ENCODE measurements at regions not wholly inside any gene's neighbourhood (a gene's known extent, or its start where the extent isn't known, plus 50 kb on each side); places are given as distances from the start of the nearest gene placed in this dataset.
A peak's percentile ranks its signal among the peaks of the same experiment; 100 is the strongest.

- no peak for DNase-seq (ENCODE audit: low spot score)
Observed at GRCh38 chr10:83165265-83165664, 974.0 kb upstream of the GHITM start.

DNA sequence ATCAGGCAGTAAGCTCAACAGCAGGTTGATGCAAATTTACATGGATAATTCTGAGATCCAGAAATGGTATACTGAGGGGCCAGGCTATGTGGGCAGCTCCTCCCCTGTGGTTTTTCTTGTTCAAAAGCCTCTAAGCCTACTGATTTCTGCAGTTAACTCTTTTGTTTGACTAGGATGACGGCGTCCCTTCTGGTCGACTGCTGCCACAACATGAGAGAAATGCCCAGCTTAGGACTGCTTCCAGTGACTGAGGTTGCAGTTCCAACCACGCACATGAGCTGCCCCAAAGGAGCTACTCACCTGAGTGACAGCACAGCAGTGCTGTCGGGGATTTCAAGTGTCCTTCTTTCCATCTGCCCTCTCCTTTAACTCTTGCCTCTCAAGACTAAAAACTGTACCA is 973.0 kb upstream of the GHITM start:
- DNase-seq (ENCODE audit: low spot score): peak; percentile 38

DNA sequence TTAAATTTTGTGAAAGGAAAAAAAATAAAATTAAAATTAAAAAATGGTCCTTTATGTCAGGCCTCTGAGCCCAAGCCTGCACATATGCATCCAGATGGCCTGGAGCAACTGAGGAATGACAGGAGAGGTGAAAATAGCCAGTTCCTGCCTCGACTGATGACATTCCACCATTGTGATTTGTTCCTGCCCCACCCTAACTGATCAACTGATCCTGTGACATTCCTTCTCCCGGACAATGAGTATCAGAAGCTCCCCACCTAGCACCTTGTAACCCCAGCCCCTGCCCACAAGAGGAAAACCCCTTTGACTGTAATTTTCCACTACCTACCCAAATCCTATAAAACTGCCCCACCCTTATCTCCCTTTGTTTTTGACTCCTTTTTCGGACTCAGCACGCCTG is 972.2 kb upstream of the GHITM start:
- DNase-seq (ENCODE audit: low spot score): no peak

- no peak for DNase-seq (ENCODE audit: low spot score)
Observed at GRCh38 chr10:83176901-83177300, 962.4 kb upstream of the GHITM start.

DNA sequence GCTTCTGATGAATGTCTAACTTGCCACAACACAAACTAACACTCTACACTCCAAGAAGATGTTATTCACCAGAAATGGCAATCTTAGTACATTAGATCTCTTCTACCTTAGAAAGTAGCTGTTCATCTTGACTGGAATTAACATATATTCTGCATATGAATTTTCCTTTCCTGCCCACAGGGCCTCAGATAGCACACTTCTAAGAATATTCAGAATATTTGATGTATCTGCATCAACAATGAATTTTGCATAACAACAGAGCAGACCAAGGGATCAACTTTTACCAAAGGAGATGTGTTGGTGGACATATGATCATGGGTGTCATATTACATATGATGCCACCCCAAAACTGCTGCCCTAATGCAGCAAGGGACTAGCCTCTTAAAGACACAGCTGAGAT is 960.8 kb upstream of the GHITM start:
- DNase-seq (ENCODE audit: low spot score): no peak

DNA sequence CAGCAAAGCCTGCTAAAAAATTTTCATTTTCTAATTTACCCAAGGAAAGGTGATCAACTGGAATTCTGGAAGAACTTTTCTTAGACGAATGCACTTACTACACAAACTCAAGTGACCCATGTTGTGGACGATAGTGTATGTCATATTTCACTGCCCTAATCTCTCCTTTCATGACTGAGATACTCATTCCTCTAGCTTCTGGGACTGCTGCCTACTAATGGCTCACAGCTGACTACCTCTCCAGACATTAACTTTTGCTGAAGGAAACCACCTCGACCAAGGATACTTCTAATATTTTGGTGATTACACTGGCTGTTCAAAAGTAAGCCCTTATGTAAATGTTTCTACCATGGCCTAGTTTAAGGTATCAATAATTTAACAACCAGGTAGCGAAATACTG is 959.9 kb upstream of the GHITM start:
- no peak for DNase-seq (ENCODE audit: low spot score)

DNA sequence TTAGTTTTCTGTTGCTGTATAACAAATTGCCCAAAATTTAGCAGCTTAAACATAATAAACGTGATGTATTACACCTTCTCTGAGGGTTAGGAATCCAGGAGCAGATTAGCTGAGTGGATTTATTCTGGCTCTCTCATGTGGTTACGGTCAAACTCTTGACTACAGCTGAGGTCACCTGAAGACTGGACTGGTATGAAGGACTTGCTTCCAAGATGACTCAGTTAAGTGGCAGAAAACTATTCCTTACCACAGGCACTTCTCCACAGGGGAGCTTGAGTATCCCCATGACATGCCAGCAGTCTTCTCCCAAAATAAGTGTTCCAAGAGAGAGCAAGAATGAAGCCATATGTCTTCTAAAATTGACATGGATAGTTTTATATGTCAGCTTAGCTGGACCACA is 957.2 kb upstream of the GHITM start:
- no peak for DNase-seq (ENCODE audit: low spot score)

DNA sequence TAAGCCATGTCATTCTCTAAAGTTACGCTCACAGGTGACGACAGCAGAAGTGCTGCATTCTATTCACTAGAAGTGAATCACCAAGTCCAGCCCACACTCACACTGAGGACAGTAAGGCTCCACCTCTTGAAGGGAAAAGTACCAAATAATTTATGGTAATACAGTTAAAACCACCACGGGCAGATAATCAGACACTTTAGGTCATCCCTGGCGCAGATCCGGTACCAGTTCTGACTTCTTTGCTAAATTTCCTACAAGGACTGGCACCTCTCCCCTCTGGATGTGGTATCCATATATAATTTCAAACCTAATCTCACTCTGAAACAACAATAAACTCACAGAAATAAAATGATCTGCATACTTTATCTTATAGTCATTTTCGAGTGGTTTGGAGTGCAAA is 954.7 kb upstream of the GHITM start:
- no peak for DNase-seq (ENCODE audit: low spot score)

DNA sequence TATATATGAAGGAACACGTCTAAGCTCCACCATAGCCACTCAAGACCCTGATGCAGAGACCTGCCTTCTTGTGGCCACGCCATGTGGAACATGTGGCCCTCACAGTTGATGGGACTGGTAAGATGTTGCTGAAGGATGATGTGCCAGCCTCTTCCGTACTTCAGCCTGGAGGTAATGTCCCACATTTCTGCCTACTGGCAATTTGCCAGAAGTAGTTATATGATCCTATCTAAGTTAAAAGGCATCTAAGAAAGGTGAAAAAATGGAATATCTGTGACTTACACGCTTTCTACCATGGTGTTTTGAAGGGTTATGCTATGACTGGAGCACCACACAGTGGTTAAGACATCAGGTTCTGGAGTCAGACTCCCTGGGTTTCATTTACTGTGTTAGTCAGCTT is 948.7 kb upstream of the GHITM start:
- DNase-seq (ENCODE audit: low spot score): no peak

GRCh38 chr10:83193026-83193425 is 946.3 kb upstream of the GHITM start:
- DNase-seq (ENCODE audit: low spot score): no peak

DNA sequence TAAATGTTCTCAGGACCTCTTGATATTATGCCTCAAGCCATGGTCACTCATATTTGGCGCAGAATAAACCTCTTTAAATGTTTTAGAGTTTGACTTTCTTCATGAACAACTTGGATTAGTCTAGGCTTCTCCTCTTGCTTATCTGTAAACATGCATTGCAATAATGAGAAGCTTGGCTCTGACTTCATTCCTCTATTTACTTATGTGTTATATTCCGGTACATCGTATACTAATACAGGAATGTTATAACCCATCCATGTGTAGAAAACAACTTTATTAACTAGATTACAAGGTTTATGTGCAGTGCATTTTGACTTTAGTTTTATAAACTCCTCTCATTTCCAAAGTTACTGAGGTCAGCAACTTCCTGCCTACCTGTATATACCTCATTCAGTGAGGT is 944.3 kb upstream of the GHITM start:
- no peak for DNase-seq (ENCODE audit: low spot score)

DNA sequence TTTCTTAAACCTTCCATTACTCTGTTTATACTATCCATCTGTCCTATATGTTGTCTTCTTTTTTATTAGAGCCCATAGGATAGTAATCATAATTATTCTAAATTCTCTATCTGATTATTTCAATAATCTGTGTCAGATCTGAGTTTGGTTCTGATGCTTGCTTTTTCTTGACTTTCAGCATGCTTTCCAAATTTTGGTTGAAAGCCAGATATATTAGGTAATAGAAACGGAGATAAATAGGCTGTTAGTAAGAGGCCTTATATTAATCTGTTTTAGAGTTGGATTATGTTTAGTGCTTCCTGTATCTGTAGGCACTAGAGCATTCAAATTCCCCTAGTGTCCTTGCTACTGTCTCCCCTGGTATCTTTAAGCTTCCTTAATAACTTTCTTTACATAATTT is 939.9 kb upstream of the GHITM start:
- no peak for DNase-seq (ENCODE audit: low spot score)

- DNase-seq (ENCODE audit: low spot score): no peak
Observed at GRCh38 chr10:83205861-83206260, 933.4 kb upstream of the GHITM start.

DNA sequence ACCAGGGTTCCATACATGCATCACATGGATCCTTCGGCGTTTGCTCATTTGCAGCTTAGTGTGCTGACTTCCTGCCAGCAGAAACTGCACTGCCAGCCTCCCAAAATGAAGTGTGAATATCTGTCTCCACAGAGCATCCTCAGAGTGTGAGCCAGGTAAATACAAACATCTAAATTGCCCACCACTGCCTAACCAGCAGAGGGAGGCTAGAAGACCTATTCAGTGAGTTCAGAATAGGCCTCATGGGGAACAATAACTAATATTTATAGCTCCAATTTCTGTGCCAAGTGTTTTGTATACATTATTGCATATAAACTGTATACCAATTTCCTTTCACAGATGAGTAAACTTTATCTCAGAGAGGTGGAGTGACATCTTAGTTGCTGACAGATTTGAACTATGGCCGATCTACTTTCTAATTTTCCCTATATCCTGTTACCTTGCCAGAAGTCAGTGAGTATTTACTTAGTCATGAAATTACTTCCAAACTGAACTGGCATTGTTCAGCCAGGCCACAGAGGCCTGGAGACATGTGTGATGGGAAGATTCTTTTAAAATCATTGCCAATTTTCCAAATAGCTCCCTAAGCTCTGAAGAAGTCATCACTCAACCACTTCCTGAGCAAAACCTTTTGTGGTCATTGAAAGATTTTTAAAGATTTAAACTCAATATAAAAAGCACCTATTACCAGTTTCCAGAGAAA is 926.5 kb upstream of the GHITM start:
- DNase-seq (ENCODE audit: low spot score): no peak

DNA sequence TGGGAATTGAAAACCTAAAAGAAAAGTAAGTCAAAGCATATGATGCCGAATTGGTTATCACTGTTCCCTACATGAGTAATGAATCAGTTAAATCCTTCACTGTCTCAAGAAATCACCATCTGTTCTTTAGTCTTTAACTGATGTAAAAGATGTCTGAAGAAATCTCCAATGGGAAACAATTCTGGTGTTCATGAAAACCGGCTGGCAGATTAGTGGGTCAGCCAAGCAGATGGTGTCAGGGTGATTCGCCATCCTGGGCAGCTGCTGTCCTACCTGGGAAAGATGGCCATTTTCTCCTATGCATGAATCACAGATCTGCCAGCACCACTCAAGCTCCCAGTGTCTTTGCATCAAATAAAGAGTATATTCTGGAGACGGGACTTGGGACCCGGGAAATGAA is 925.2 kb upstream of the GHITM start:
- DNase-seq (ENCODE audit: low spot score): no peak

- DNase-seq (ENCODE audit: low spot score): no peak
Observed at GRCh38 chr10:83218205-83218604, 921.1 kb upstream of the GHITM start.

GRCh38 chr10:83222300-83222699 is 917.0 kb upstream of the GHITM start:
- peak; percentile 9 for DNase-seq (ENCODE audit: low spot score)

DNA sequence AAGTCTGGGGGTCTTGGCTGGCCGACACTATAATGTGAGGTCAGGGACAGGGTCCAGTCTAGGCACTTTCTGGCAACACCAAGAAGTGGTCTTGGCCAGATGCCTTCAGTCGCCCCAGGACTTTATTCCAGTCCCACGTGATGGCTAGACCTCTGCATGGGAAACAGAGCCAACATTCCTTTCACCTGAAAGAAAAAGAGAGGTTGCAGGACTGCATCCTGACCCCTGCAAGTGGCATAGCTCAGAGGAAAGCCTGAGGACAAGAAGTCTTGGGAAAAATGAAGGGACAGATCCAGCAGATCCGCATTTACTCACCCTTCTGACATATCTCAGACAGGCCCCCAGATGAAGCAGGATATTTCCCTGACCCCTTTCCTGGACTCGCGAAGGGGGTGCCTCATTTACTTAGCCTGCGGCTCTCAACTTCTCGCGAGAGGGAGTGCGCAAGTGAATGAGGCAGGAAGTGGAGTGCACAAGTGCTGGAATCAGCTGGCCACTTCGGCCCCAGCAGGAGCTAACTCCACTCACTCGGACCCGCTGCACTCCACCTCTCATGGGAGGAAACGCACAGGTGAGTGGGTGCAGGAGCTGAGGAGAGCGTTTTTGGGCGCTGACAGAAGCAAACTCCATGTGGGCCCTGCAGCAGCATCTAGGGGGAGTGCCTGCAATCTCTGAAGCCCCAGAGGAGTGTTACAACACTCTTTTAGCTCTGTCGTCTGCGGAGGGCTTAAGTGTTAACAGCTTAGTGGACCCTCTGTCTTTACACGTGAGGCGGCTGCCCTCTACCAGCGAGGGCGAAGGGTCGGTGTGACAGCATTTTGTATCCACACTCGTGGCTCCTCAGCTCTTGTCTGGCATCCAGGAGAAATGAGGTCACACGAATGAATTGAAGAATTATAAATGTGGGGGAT is 916.2 kb upstream of the GHITM start:
- DNase-seq (ENCODE audit: low spot score): no peak

DNA sequence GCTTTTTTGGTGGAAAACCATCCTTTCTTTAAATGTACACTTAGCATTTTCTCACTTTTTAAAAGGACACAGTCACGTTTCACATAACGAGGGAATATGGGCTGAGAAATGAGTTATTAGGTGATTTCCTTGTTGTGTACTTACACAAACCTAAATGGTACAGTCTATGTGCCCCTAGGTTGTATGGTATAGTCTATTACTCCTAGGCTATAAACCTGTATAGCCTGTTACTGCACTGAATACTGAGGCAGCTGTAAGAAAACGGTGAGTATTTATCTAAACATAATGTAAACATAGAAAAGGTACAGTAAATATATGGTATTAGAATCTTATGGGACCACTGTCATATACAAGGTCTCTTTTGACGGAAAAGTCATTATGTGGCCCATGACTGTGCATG is 913.5 kb upstream of the GHITM start:
- DNase-seq (ENCODE audit: low spot score): no peak

DNA sequence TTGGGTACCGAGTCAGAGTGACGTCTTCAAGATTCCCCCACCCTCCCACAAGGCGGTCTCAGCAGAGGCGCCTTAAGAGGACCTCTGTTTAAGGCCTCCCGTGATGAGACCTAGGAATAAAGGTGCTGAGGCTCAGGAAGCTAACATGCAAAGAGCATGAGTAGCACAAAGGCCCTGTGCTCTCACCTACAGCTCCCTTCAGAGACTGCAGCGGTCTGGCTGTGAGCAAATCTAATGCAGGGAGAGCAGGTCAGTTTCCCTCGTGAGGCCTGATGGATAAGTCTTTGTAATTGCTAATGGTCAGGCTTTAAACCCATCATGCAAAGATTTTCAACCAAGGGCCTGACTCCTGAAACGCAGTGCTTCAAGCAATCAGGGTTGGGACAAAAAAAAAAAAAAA is 909.3 kb upstream of the GHITM start:
- DNase-seq (ENCODE audit: low spot score): no peak

DNA sequence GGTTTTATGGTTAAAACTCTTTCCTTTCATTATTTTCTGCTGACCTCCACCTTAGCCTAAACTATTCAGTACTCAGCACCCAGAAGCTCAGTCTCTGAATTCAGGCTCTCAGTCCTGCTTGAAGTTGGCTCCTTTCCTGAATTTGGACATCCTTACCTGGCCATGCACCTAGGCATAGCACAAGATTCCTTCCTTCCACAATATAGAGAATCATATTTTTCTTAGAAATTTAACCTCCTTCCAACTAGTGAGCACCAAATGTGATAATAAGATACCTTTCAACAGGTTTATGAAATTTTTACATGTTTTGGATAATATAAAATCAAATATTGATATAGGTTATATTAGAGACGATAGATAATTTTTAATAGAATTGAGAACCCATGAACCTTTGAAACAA is 905.6 kb upstream of the GHITM start:
- no peak for DNase-seq (ENCODE audit: low spot score)

DNA sequence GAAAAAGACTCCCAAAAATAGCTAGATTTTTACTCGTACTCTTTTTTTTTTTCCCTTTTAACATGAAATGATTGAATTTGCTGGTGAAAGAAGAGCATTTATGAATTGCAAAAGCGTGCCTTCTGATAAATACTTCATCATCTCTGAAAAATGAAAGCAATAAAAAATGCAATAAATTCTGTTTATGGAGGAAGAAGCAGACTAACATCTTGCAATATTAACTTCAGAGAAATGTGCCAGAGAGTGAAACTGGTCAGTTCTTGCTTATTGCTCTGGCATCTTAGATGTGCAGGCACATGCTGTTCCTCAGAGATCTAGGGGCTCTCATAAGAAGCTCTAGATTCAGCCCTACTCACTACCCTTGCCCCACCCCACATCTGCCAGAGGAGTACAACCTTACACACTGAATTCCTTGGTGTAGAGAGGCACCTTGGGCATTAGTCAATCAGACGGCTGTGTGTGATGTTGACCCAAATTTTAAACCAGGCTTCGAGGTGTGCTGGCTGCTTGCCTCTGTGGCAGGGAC is 891.1 kb upstream of the GHITM start:
- DNase-seq (ENCODE audit: low spot score): no peak

GRCh38 chr10:83250396-83250795 is 888.9 kb upstream of the GHITM start:
- no peak for DNase-seq (ENCODE audit: low spot score)

All from NAMALWA (cell line).